Gastroesophageal sphincter (tissue), 4 donors: ENCODE measurements at regions not wholly inside any gene's neighbourhood (a gene's known extent, or its start where the extent isn't known, plus 50 kb on each side); places are given as distances from the start of the nearest gene placed in this dataset.

Experiments
- ATAC-seq: fragments of 150-250 bp; one replicate; pipeline ENCODE4 v1.9.1; 2016; ENCODE audit warnings: mild to moderate bottlenecking, moderate library complexity
- H3K27ac ChIP-seq, 4 donors: fragments of 200-600 bp; sonication (generic) in 3 of 4; 1 replicate in 3 of 4; 2 replicates in 1 of 4; pipeline ENCODE4 v1.5.1; 2016 to 2019
- H3K27me3 ChIP-seq: fragments of 200-600 bp; sonication (generic); one replicate; pipeline ENCODE4 v1.5.1; 2019
- H3K36me3 ChIP-seq, 2 donors: fragments of 200-600 bp; sonication (generic); one replicate each; pipeline ENCODE4 v1.5.1; 2019; ENCODE audit warnings: control low read depth in 1 of 2
- H3K4me1 ChIP-seq, 3 donors: fragments of 200-600 bp; sonication (generic); 1 replicate in 2 of 3; 2 replicates in 1 of 3; pipeline ENCODE4 v1.5.1; 2016 to 2019; ENCODE audit warnings: control low read depth in 2 of 3
- H3K4me3 ChIP-seq, 2 donors: fragments of 200-600 bp; sonication (generic); one replicate each; pipeline ENCODE4 v1.5.1; 2019; ENCODE audit warnings: mild to moderate bottlenecking in 1 of 2, moderate library complexity in 1 of 2
- H3K9me3 ChIP-seq, 3 donors: fragments of 200-600 bp; sonication (generic); one replicate each; pipeline ENCODE4 v1.5.1; 2017 to 2019; ENCODE audit warnings: control low read depth in 2 of 3
- CTCF ChIP-seq, 4 experiments: fragments of 200-600 bp in 2 of 4; fragments of 450-650 bp in 2 of 4; sonication (generic) in 1 of 4; IDR thresholded peaks; one replicate each; pipeline ENCODE4 v1.5.1; 2017 to 2019; ENCODE audit warnings: antibody characterized with exemption in 4 of 4, mild to moderate bottlenecking in 2 of 4, moderate library complexity in 2 of 4
- EP300 ChIP-seq: sonication (generic); formaldehyde crosslinking; IDR thresholded peaks from one replicate; pipeline ENCODE4 v1.6.1; 2017; ENCODE audit warnings: antibody characterized with exemption, mild to moderate bottlenecking
- POLR2A ChIP-seq, 2 donors: fragments of 450-650 bp; IDR thresholded peaks; one replicate each; pipeline ENCODE4 v1.6.1; 2017; ENCODE audit warnings: antibody characterized with exemption in 2 of 2, mild to moderate bottlenecking in 2 of 2, moderate library complexity in 1 of 2
- POLR2AphosphoS5 ChIP-seq: sonication (generic); formaldehyde crosslinking; IDR thresholded peaks from one replicate; pipeline ENCODE4 v1.6.1; 2017; ENCODE audit warnings: antibody characterized with exemption
- WGBS, 2 donors: methylation state at CpG; one replicate each; pipeline ENCODE4 v1.1.5; 2018; ENCODE audit warnings: low coverage in 1 of 2; 5-methylcytosine and 5-hydroxymethylcytosine counted together

DNA sequence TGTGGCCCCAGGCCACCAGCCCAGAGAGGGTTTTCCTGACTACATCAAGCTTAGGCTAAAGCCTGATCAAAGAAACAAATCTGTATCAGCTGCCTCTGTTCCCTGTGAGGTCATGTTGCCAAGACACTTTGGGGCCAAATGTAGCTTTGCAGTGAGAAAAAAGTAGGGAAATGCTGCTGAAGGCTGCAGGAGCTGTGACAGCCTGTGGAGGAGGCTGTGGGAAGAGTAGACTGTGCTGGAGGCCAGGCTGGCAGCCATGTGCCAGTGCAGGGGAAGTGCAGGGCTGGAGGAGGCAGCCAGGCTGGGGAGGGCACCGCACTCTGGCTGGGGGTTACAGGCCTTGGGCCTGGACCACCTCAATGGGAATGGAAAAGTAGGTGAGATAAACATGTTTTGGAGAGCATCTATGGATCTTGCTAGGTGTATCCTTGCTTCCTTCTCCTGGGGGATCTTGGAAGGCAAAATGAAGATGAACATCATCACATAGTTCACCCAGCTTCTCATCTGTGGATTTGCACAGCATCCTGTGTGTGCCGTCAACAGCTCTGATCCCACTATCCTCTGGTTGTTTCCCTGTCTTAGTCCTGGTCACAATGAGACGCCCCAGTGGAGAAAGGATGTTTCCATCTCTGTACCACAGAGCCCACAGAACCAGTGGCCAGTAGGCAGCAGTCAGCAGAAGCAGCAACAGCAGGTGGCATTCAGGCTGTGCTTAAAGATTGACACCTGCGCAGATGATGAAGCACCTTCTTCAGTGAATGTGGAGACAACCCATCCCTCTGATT, 103.8 kb upstream of the COPS8 start:
- no peaks in the 10 kb centered on the region for H3K36me3 ChIP-seq
- H3K4me3 ChIP-seq: no peak overlapping the region
- 83 to 100% methylated on average over 1 of the region's 4 CpGs for WGBS, 2 donors
- no peak overlapping the region for H3K27ac ChIP-seq
- H3K4me1 ChIP-seq: no peaks in the 10 kb centered on the region
- H3K27me3 ChIP-seq: peaks cover 3% of the 10 kb centered on the region
- no peak for ATAC-seq
- peaks cover 0 to 20% (median 0%) of the 10 kb centered on the region in 3 donors for H3K9me3 ChIP-seq
- TF ChIP-seq EP300 (no peak), CTCF (IDR thresholded peaks at IDR 0.05) (no peak), POLR2A (IDR thresholded peaks at IDR 0.05) (no peak), POLR2AphosphoS5 (no peak)

GRCh38 chr2:236982693-236983455, 102.8 kb upstream of the COPS8 start:
- no peaks in the 10 kb centered on the region for H3K36me3 ChIP-seq
- TF ChIP-seq EP300: no peak
- no peak for TF ChIP-seq POLR2AphosphoS5
- no peak for TF ChIP-seq CTCF (IDR thresholded peaks at IDR 0.05)
- no peak for TF ChIP-seq POLR2A (IDR thresholded peaks at IDR 0.05)
- 84% methylated on average over 3 of the region's 3 CpGs; no CpG with 5 or more reads in 1 of the 2 donors for WGBS, 2 donors
- H3K9me3 ChIP-seq: peaks cover 0 to 20% (median 0%) of the 10 kb centered on the region in 3 donors
- no peak overlapping the region for H3K27ac ChIP-seq
- H3K4me1 ChIP-seq: no peaks in the 10 kb centered on the region
- H3K4me3 ChIP-seq: no peak overlapping the region
- no peak for ATAC-seq
- peaks cover 6% of the 10 kb centered on the region for H3K27me3 ChIP-seq

DNA sequence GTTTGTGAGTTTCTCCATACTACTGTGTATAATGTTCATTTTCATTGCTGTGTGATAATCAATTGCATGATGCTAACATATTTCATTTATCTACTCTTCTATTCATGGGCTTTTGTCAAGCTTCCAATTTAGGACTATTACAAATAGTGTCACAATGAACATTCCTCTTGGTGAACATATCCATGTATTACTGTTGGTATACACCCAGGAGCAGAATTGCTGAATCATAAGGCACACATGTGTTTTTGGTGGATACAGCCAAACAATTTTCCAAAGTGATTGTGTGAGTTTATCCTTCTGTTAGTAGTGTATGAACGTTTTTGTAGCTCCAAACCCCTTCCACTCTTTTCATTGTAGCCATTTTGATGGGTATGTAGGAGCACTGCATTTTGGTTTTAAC, 101.6 kb upstream of the COPS8 start:
- Histone ChIP-seq H3K4me1 (peaks cover 0 to 9% (median 3%) of the 10 kb centered on the region in 3 donors), H3K27me3 (peaks cover 9% of the 10 kb centered on the region), H3K27ac (peak overlapping the region in 1 of 4 donors; percentile 25), H3K36me3 (no peaks in the 10 kb centered on the region), H3K9me3 (peaks cover 0 to 20% (median 0%) of the 10 kb centered on the region in 3 donors), H3K4me3 (no peak overlapping the region)
- TF ChIP-seq CTCF (IDR thresholded peaks at IDR 0.05) (no peak), EP300 (no peak), POLR2AphosphoS5 (no peak), POLR2A (IDR thresholded peaks at IDR 0.05) (no peak)
- peak; percentile 31 for ATAC-seq
- 0 to 27% methylated on average over 1 of the region's 1 CpG for WGBS, 2 donors

DNA sequence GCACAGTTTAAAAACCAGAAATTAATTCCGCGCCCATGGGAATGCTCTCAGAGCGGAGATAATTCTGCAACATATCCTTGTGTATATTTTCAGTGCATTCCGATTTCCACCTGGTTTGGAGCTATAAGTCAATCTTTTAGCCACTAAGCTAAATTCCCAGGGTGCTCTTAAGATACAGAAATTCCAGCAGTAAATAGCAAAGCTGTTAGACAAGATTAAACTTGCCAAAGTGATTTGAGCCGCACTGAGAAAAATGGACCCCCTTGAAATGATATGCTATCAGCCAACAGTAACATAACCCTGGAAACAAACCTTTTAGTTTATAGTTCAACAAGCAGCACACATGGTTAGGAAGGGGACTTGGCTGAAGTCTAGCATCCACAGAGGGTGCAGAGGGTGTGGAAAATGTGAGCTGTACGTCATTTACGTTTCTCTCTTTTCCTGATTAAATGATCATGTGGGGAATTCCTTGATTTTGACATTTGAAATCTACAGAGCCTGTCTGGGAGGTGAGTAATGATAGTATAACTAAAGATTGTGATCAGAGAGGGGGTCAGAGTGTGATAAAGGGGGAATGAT, 99.8 kb upstream of the COPS8 start:
- Histone ChIP-seq H3K4me1 (peaks cover 0 to 21% (median 3%) of the 10 kb centered on the region in 3 donors), H3K27me3 (peaks cover 21% of the 10 kb centered on the region), H3K4me3 (no peak overlapping the region), H3K27ac (no peak overlapping the region), H3K36me3 (no peaks in the 10 kb centered on the region), H3K9me3 (peaks cover 0 to 20% (median 0%) of the 10 kb centered on the region in 3 donors)
- WGBS, 2 donors: 74 to 79% methylated on average over 5 to 7 of the region's 7 CpGs
- ATAC-seq: no peak
- TF ChIP-seq POLR2A (IDR thresholded peaks at IDR 0.05) (no peak), POLR2AphosphoS5 (no peak), EP300 (no peak), CTCF (IDR thresholded peaks at IDR 0.05) (no peak)
